Ammon's horn (tissue), 1 donor: ENCODE measurements at regions not wholly inside any gene's neighbourhood (a gene's known extent, or its start where the extent isn't known, plus 50 kb on each side); places are given as distances from the start of the nearest gene placed in this dataset.
A peak's percentile ranks its signal among the peaks of the same experiment; 100 is the strongest.

Experiments
- DNase-seq: peaks from one replicate; pipeline ENCODE4 v3.0.0-alpha.2; 2016; ENCODE audit warnings: low spot score

- no peak for DNase-seq
Measured at GRCh38 chr4:16365036-16365569, 138.8 kb upstream of the TAPT1 start.

- DNase-seq, result no peak
Measured at GRCh38 chr4:16360694-16361262, 134.5 kb upstream of the TAPT1 start.

DNA sequence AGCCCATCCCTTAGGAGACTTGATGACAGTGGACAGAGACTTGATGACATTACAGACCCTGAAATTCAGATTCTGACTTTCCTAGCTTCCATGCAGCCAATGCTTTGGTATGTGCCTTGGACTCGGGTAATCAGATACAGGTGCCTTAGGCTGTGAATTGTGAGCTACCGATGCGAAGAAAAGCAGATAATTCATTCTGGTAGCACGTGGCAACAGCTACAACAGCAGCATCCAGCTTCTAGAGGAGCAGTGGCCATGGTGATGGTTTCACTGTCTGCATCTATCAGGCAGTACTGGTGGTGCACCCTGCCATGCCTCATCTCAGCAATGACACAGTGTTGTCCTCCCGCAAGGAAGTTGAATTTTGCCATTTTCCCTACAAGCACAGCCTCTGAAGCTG is 126.9 kb upstream of the TAPT1 start:
- no peak for DNase-seq

- no peak for DNase-seq
Measured at GRCh38 chr4:16351161-16351560, 124.9 kb upstream of the TAPT1 start.

- DNase-seq, result no peak
Measured at GRCh38 chr4:16344853-16345252, 118.6 kb upstream of the TAPT1 start.

DNA sequence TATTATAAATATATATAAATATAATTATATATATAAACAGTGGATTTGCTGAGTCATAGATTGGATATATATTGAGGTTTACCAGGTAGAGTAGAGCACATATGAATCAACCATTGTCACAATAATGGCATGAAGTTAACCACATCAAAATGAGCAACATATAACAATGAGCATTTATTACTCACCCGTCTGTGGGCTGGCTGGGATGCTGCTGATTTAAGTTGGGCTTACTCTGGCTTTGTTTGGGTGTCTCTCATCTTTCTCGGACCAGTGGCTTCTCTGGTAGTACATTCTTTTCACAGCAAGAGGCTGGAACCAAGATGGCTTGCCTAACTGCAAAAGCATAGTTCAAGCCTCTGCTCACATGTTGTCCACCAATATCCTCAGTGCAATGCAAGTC is 111.7 kb upstream of the TAPT1 start:
- DNase-seq, result no peak

GRCh38 chr4:16334601-16335000 is 108.3 kb upstream of the TAPT1 start:
- DNase-seq, result no peak

GRCh38 chr4:16329797-16330134 is 103.5 kb upstream of the TAPT1 start:
- DNase-seq, result no peak

DNA sequence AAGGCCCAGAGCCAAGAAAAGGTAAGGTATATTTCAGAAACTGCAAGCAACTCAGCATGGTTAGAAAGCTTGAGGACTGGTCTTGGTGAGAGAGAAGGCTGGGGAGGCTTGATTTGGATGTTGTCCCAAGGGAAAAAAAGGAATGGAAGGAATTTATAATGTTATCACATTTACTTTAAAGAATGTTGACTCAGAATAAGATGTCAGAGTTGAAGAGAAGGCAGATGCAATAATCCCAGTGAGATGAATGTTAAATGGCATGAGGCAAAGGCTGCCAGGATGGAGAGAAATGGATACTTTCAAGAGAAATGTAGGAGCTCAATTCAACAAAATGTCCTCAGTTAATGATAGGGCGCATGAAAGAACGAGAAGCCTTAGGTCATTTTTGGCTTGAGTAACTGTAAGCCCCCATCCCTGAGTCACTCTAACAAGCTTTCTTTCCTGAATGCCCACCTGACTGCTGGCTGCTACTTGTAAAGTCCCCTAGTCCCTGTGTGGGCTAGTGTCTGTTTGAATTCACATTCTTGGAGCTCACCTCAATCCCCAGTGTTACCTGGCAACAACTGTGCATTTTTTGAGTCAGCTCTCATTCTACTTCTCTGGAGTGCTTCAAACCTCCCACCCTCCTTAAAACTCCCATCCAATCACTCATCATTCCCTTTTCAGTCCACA is 103.0 kb upstream of the TAPT1 start:
- DNase-seq, result no peak

DNA sequence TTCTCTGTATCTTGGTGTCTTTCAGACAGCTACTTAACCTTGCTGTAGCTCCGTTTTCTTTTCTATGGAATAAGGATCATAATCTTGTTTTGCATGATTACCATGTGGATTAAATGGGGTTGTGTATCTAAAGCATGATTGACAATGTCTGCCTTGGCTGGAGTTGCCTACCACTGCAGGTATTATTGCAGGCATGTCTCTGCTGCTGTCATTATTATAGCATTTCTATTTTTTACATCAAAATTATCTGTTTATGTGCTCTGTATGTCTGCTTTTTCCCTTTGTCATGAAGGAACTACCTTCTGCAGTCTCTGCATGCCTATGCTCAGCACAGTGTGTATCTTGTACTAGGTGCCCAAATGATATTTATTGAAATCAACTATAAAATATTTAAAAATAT is 95.9 kb upstream of the TAPT1 start:
- DNase-seq, result no peak

DNA sequence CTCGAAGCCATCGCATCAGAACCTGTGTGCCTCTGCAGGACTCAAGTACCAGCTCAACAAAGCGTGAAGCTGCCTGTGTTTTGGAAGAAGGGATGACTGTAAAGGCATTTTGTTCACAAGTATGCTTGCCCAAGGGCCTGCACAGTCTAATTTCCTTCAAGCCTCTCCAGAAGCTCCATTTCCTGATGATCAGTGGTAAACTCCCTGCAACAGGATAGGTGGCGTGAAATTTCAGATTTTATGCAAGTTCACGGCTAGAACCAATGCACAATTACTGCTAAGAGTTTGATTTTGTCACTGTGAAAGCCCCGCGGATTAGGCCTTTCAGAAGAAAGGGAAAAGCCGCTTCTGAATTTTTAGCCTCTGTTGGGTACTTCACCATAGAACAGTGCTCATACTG is 89.2 kb upstream of the TAPT1 start:
- DNase-seq, result no peak

GRCh38 chr4:16310606-16311005 is 84.3 kb upstream of the TAPT1 start:
- DNase-seq, result no peak

DNA sequence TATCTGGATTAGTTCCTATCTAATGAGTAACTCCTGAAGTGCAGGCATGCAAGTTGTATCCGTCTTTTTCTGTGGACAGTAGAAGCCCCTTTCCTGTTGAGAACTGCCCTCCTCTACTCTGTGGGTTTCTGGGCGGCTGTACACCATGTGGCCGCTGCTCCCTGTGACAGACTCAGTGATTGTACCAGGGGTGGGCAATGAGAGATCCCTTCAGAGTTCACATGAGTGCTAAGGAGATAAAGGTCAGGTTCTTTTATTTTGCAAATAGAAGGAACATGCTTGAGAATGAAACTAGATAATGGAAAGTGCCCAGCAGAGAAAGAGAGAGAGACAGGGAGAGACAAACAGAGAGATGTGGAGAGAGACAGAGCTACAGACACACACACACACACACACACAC is 76.4 kb upstream of the TAPT1 start:
- no peak for DNase-seq

GRCh38 chr4:16297003-16297402 is 70.7 kb upstream of the TAPT1 start:
- no peak for DNase-seq

GRCh38 chr4:16294455-16294854 is 68.2 kb upstream of the TAPT1 start:
- DNase-seq, result no peak

GRCh38 chr4:16293210-16293838 is 67.1 kb upstream of the TAPT1 start:
- no peak for DNase-seq

DNA sequence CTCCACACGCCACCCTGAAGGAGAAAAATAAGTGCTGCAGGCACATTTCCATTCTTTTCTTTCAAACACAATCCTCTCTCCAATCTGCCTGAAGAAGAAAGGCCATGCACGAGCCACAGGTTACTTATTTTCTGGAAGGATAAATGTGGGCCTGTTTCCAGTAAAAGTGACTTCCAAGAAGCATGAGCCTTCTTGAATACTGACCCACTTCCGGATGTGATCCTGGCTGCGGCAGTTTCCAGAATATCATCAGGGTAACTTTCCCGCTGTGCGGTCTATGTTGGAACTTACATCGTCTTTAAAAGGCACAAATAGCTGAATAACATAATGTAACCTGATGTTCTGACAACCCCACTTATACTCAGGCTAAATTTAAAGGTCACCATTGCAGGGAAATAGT is 66.3 kb upstream of the TAPT1 start:
- DNase-seq, result no peak

DNA sequence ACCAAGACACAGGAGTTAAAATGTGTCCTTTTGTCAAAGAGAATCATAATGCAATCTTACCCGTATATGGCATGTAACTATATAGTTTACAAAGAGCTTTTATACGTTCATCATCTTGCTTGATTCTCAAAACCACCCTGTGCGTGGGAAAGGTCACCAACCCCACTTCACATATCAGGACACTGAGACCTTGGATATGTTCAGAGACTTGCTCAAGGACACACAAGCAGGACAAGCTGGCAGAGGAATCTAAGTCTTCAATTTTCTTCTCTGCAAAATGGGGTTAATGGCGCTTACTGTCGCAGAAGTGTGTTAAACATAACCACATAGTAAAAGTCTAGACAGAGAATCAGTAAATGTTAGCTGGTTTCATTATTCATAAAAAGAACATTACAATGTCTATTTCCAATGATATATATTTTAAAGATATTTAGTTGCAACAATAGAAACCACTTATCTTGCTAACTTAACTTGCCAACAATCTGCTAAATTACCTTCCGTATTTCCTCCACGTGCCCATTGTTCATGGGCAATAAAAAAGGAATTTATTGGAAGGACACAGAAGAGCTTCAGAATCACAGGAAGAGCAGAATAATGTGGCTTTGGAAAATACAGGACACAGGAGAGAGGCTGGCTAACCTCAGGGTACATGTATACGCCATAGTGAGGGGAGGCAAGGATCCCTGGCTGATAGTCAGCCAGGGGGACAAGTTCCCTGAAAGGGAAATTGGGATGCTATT is 64.6 kb upstream of the TAPT1 start:
- no peak for DNase-seq

DNA sequence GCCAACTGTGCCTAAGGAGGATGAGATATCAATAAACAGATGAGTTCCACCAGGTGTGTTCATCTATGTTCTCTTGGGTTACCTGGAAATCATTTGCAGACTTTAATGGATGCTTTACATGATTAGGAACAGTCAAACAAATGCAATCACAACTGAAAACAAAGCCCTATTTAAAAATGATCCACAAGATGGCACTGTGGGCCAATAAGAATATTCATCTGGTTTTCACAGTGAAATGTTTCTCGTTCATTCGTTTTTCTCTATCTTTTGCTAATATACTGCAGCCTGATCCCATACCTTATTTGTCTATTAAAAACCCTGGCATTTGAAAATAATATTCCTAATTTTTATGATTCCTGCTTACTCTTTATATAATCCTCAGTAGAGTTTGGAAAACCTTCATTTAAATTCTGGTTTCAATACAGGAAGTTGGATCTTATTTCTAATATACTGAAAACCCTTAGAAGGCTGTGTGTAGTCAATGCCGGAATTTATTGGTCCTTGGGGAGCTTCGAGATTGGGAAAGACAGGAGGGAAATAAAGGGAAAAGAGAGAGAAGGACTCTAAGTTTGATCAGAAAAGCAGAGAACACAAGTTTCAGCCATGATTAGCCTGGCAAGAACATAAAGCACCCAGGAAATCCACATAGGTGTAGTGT is 63.8 kb upstream of the TAPT1 start:
- peak; percentile 54 for DNase-seq

GRCh38 chr4:16284050-16284449 is 57.8 kb upstream of the TAPT1 start:
- no peak for DNase-seq

- no peak for DNase-seq
Measured at GRCh38 chr4:16278178-16278577, 51.9 kb upstream of the TAPT1 start.
